Mesothelial cell of epicardium (in vitro differentiated cells): ENCODE measurements at regions not wholly inside any gene's neighbourhood (a gene's known extent, or its start where the extent isn't known, plus 50 kb on each side); places are given as distances from the start of the nearest gene placed in this dataset.
"Not testable (repeated sequence)": the region's sequence is repeated elsewhere in the genome, so short reads cannot be mapped to it uniquely, and the experiment has no call there.

Experiments used
- DNase-seq, 2 experiments: peaks; one replicate each; pipeline ENCODE4 v3.0.0; 2021; ENCODE audit warnings: low spot score in 2 of 2; ENCODE audit not compliant: unreplicated experiment in 2 of 2
- H3K27ac Mint-ChIP-seq: 2 replicates; pipeline ENCODE4 v1.8.0; 2021; ENCODE audit warnings: mixed read lengths
- H3K27me3 Mint-ChIP-seq: 2 replicates; pipeline ENCODE4 v1.8.0; 2021; ENCODE audit warnings: low read depth, mixed read lengths
- H3K36me3 Mint-ChIP-seq: 2 replicates; pipeline ENCODE4 v1.8.0; 2021; ENCODE audit warnings: mixed read lengths
- H3K4me1 Mint-ChIP-seq: 2 replicates; pipeline ENCODE4 v1.8.0; 2021; ENCODE audit warnings: mixed read lengths
- H3K4me3 Mint-ChIP-seq: 2 replicates; pipeline ENCODE4 v1.8.0; 2021; ENCODE audit warnings: mild to moderate bottlenecking, moderate library complexity, mixed read lengths
- H3K9me3 Mint-ChIP-seq: 2 replicates; pipeline ENCODE4 v1.8.0; 2021; ENCODE audit warnings: mixed read lengths
- TF ChIP-seq, protein P1 (sequence below): fragments of 200-600 bp; sonication (generic); IDR thresholded peaks from one replicate; pipeline ENCODE4 v1.5.0; 2021; ENCODE audit warnings: antibody characterized with exemption; ENCODE audit not compliant: unreplicated experiment

DNA sequence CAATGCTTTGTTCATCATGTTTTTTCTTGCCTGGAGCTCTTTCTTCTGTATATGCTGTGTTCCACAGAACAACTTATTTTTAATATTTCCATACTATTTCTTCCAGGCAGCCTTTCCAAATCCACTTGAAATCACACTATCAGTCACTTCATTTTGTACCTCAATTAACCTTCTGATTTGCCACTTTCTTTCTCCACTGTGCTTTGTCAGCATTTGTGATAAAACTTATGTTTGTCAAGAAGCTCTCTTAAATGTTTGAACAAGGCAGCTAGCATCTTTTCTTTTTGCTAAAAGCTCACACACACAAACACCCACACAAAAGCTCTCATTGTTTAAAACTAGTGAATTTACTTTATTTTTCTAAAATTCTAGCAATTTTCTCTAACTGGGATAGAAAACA, 2014.7 kb upstream of the RAG2 start:
- Mint-ChIP-seq H3K27ac (no peak overlapping the region), H3K9me3 (peaks cover 28% of the 10 kb centered on the region), H3K36me3 (peaks cover 4% of the 10 kb centered on the region), H3K27me3 (no peaks in the 10 kb centered on the region), H3K4me1 (peaks cover 4% of the 10 kb centered on the region), H3K4me3 (no peak overlapping the region)
- TF ChIP-seq, protein P1, sequence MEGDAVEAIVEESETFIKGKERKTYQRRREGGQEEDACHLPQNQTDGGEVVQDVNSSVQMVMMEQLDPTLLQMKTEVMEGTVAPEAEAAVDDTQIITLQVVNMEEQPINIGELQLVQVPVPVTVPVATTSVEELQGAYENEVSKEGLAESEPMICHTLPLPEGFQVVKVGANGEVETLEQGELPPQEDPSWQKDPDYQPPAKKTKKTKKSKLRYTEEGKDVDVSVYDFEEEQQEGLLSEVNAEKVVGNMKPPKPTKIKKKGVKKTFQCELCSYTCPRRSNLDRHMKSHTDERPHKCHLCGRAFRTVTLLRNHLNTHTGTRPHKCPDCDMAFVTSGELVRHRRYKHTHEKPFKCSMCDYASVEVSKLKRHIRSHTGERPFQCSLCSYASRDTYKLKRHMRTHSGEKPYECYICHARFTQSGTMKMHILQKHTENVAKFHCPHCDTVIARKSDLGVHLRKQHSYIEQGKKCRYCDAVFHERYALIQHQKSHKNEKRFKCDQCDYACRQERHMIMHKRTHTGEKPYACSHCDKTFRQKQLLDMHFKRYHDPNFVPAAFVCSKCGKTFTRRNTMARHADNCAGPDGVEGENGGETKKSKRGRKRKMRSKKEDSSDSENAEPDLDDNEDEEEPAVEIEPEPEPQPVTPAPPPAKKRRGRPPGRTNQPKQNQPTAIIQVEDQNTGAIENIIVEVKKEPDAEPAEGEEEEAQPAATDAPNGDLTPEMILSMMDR: no peak
- no peak for DNase-seq

DNA sequence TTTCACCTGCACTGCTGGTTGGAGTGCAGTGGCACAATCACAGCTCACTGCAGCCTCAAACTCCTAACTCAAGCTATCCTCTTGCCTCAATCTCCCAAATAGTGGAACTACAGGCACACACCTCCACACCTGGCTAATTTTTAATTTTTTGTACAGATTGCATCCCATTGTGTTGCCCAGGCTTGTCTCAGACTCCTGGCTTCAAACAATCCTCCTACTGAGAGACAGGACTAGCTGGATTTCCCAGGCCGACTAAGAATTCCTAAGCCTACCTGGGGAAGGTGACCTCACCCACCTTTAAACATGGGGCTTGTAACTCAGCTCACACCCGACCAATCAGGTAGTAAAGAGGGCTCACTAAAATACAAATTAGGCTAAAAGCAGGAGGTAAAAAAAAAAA, 2003.3 kb upstream of the RAG2 start:
- peaks cover 11% of the 10 kb centered on the region for H3K9me3 Mint-ChIP-seq
- H3K4me3 Mint-ChIP-seq, H3K27me3 Mint-ChIP-seq, H3K36me3 Mint-ChIP-seq, H3K27ac Mint-ChIP-seq, DNase-seq, H3K4me1 Mint-ChIP-seq: not testable (repeated sequence)

DNA sequence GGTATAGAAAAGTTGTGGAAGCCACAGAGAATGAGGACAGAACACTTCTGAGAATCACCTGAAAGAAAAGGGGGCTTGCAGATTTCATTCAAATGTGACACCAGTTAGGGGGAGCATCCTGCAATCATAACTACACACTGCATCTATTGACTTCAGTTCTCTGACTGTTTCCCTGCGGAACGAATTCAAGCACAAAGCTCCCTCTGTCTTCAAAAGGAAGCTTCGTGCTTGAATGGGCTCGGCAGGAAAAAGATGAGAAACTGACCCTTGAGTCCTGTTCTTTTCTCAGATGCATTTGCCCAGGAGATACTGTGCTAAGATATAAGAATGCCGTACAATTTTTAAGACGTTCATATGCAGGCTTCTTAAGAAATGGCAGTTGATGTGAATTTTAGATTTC, 2000.4 kb upstream of the RAG2 start:
- TF ChIP-seq, protein P1: no peak
- H3K27ac Mint-ChIP-seq: no peak overlapping the region
- H3K4me1 Mint-ChIP-seq: no peaks in the 10 kb centered on the region
- no peaks in the 10 kb centered on the region for H3K36me3 Mint-ChIP-seq
- no peaks in the 10 kb centered on the region for H3K27me3 Mint-ChIP-seq
- H3K4me3 Mint-ChIP-seq: no peak overlapping the region
- DNase-seq: no peak
- H3K9me3 Mint-ChIP-seq: peaks cover 3% of the 10 kb centered on the region

DNA sequence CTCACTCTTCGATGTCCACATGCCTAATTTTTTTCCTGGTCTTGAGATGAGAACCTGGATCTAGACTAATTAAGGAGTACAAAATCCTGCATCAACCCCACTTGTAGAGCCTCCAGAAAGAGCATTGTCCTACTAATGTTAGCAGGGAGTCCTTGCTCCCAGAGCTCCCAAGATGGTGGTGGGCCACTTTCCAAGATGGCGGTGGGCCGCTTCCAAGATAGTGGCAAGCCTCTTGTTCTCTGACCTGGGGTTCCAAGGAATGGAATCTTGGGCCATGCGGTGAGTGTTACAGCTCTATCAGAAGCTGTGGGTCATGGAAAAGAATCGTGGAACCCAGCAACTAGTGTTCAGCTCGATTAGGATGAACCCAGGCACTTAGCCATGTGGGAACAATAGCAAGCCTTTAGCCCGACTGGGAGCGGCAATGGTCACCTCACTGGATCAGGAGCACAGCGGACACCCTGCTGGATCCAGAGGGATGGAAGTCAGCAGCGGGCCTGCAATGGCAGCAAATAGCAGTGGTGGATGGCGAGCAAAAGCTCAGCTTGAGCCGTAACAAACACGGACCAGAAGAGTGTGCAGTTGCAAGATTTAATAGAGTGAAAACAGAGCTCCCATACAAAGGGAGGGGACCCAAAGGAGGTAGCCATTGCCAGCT, 1997.5 kb upstream of the RAG2 start:
- not testable (repeated sequence) for H3K36me3 Mint-ChIP-seq, H3K4me1 Mint-ChIP-seq, H3K27ac Mint-ChIP-seq, H3K4me3 Mint-ChIP-seq, H3K27me3 Mint-ChIP-seq, DNase-seq, H3K9me3 Mint-ChIP-seq

DNA sequence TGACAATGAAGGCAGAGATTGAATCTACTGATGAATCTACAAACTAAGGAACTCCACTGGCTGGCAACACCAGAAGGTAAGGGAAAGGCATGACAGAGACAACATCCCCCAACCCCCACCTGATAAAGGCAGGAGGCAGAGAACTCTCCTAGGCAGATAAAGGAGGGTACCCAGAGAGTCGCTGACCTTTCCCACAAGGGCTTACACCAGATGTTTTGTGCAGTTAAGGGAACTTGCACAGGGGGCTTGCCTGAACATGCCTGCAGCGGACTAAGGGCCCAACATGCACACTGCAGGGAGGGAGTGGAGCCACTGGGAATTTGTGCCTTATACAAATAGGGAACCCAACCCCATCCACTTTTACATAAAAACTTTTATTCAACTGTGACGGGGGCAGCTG, 1996.9 kb upstream of the RAG2 start:
- TF ChIP-seq, protein P1: no peak
- DNase-seq: no peak
- no peak overlapping the region for H3K27ac Mint-ChIP-seq
- H3K4me3 Mint-ChIP-seq: no peak overlapping the region
- no peaks in the 10 kb centered on the region for H3K36me3 Mint-ChIP-seq
- H3K9me3 Mint-ChIP-seq: no peaks in the 10 kb centered on the region
- no peaks in the 10 kb centered on the region for H3K27me3 Mint-ChIP-seq
- no peaks in the 10 kb centered on the region for H3K4me1 Mint-ChIP-seq

DNA sequence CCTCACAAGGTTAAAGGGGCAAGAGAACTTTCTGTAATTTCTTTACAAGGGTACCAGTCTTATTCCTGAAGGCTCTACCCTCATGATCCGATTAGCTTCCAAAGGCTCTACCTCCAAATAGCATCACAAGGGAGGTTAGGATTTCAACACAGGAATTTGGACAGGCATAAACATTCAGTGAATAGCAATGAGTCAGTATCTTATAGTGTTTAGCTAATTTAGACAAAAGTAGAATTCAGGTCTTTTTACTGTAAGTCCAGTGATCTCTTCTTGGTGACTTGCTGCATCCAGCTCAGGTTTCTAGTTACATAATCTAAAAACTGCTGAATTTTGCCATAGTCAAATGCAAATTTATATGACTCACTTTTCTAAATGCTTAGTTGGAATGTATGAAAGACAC, 1995.6 kb upstream of the RAG2 start:
- Mint-ChIP-seq H3K36me3 (no peaks in the 10 kb centered on the region), H3K27ac (no peak overlapping the region), H3K9me3 (no peaks in the 10 kb centered on the region), H3K4me3 (no peak overlapping the region), H3K4me1 (no peaks in the 10 kb centered on the region), H3K27me3 (no peaks in the 10 kb centered on the region)
- DNase-seq: no peak
- TF ChIP-seq, protein P1: no peak

DNA sequence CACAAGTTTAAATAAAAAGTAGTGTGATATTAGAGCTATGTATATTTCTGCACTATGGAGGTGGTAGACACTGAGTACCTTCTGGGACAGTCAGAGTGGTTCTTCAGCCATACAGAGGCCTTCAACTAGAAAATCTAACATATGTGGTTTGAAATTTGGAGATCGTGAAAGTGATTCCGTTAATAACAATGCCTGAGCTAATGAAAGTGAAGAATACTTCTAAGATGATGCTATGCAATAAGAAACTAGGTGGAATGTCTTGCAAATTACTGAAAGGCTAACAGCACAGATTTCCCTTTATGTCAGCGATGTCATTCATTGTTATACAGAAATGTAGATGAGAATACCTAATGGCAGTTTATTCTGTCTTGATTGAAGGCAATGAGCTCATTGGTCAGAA, 1984.7 kb upstream of the RAG2 start:
- TF ChIP-seq, protein P1: no peak
- Mint-ChIP-seq H3K27me3 (no peaks in the 10 kb centered on the region), H3K9me3 (peaks cover 13% of the 10 kb centered on the region), H3K36me3 (no peaks in the 10 kb centered on the region), H3K4me3 (no peak overlapping the region), H3K4me1 (peaks cover 7% of the 10 kb centered on the region), H3K27ac (no peak overlapping the region)
- DNase-seq: no peak
